Ureter (tissue), 1 donor: ENCODE measurements at regions not wholly inside any gene's neighbourhood (a gene's known extent, or its start where the extent isn't known, plus 50 kb on each side); places are given as distances from the start of the nearest gene placed in this dataset.
"Not testable (repeated sequence)": the region's sequence is repeated elsewhere in the genome, so short reads cannot be mapped to it uniquely, and the experiment has no call there.

ENCODE experiments used
- DNase-seq: peaks from one replicate; pipeline ENCODE4 v3.0.0-alpha.2; 2020; ENCODE audit warnings: low spot score
- donor health status: DM: yes; HTN: yes; CAD: no.

- peak; percentile 51 for DNase-seq
Observed at GRCh38 chr18:49731860-49732311, 81.4 kb downstream of the ACAA2 start.

GRCh38 chr18:49731421-49731841 lies 81.9 kb downstream of the ACAA2 start:
- DNase-seq = no peak

GRCh38 chr18:49730951-49731391 lies 82.4 kb downstream of the ACAA2 start:
- DNase-seq = no peak

DNA sequence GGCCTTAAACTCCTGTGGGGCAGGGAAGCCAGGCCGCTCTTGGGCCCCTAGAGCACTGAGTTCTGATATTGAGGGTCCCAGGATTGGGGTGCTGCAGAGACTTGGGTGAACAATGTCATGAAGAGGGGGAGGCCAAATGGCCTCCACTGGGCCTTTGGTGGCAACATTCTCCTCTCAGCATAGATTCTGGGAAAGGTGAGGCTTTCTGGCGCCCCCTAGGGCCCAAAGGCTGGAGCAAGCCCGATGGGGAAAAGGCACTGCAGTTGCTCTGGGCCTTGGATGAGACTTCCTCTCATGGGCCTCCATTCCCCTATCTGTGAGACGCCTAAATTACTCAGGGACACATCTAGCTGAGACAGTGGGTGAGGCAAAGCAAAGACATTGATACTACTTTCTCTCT lies 84.8 kb downstream of the ACAA2 start:
- no peak for DNase-seq

GRCh38 chr18:49727816-49728215 lies 85.5 kb downstream of the ACAA2 start:
- no peak for DNase-seq

DNA sequence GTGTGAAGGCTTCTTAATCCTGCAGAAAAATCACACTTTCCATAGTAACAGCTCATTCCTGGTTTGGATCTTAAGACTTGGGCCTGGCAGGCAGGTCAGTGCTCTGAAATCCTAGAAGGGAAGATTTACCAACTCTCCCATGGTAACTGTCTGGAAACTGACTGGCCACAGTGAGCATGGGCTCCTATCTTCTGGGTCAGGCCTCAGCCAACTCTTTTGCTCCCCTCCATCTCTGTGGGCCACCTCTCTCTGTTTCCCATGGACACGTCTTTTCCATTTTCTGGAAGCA lies 86.7 kb downstream of the ACAA2 start:
- DNase-seq = no peak

- peak; percentile 62 for DNase-seq
Observed at GRCh38 chr18:49725809-49726674, 87.3 kb downstream of the ACAA2 start.

DNA sequence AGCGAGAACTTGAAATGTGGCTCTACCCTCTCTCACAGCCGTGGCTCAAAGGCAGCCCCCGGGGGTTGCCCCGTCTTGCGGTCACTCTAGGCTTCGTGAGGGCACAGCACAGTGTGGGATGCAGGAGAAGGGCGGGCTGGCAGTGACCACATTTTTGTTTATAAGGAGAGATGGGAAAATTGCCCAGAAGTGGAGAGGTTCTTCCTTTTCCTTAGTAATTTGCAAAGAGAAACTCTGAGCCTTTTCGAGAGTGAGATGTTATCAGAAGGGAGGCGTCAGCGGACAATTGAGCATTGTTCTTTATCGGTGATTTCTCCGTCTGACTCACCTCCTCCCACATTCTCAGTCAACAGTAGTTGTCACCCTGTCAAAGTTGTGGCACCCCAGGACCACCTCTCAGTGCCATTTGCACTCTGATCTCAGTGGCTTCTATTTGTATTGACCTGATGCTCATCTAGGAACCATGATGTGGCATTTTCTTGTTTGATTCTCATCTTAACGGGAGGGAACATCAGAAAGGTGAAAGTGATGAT lies 89.6 kb downstream of the ACAA2 start:
- DNase-seq = no peak

- no peak for DNase-seq
Observed at GRCh38 chr18:49722477-49722876, 90.9 kb downstream of the ACAA2 start.

DNA sequence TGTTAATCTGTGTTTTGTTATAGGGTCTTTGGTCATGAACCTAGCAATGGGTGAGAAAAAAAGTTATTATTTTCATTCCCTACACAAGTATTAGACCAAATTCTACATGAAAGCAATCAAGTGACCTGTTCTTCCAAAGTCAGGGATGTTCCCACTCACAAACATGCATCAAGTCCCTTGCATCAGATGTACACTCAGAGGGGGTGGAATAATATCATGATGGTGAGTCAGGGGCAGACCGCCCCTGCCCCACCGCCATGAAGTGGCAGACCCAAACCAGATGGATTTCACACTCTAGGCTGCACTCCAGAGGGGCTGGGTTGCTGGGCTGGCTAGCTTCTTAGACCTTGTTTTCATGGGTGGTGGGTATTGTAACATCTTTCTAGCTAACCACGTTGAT lies 91.4 kb downstream of the ACAA2 start:
- no peak for DNase-seq

- not testable (repeated sequence) for DNase-seq
Observed at GRCh38 chr18:49720944-49721343, 92.4 kb downstream of the ACAA2 start.

GRCh38 chr18:49717617-49718016 lies 95.7 kb downstream of the ACAA2 start:
- no peak for DNase-seq

DNA sequence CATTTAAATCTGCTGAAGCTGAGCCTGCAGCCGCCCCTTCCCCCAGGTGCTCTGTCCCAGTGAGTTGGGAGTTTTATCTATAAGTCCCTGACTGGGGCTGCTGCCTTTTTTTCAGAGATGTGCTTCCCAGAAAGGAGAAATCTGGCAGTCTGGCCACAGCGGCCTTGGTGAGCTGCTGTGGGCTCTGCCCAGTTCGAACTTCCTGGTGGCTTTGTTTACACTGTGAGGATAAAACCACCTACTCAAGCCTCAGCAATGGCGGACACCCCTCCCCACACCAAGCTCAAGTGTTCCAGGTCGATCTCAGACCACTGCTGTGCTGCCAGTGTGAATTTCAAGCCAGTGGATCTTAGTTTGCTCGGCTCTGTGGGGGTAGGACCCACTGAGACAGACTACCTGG lies 97.3 kb downstream of the ACAA2 start:
- DNase-seq = no peak

- DNase-seq = no peak
Observed at GRCh38 chr18:49709347-49709690, 104.0 kb downstream of the ACAA2 start.

- no peak for DNase-seq
Observed at GRCh38 chr18:49708662-49709346, 104.5 kb downstream of the ACAA2 start.

DNA sequence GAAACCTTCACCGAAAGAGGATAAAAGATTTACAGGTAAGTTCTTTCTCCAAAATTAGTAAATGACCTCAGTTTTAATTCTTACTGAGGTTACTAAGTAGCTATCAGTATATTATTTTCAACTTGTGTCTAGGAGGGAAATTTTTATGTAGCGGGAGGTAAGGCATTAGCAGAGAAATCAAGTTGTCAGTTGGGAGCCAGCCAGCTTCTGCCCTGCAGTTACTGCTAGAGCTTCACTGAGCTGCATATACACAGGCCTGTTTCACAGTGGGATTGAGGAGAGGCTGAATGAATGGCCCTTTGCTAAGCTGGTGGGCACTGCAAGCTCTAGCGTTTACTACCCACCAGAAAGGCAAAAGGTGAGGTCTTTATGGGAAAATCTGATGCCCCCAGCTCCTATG lies 105.7 kb downstream of the ACAA2 start:
- no peak for DNase-seq

DNA sequence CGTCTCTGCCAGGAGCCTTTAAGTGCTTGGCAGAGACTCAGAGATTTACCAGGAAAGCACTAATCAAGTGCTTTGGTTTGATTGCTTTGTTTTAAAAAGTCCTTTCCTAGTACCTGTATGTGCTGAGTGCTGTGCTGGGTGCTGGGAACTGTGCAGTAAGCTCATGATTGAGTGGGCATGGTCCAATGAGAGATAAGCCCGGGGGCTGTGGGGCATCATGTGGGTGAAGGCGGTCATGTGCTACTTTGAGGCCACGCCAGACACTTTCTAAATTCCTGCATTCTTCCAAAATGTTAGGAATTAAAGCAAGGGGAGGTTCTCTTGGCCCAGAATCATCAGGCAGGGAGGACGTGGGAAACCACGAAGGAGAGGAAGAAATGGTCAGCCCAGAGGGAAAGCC lies 109.0 kb downstream of the ACAA2 start:
- DNase-seq = no peak

- DNase-seq = no peak
Observed at GRCh38 chr18:49701190-49701589, 112.1 kb downstream of the ACAA2 start.

DNA sequence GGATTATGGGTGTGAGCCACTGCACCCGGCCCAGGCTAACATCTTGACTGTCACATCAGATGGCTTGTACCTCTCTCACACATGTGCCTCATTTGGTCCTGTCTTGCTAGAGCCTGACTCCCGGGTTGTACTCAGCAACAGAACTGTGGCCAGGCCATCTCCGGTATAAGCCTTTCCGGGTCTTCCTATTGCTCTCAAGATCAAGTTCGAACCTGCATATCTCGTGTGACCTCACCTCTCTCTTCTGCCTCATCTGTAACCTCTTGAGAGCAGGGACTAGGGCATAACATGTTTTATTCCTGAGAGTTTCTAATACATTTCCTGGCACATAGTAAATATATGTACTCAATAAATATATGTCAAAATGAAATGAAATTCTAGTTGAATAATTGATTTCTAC lies 114.0 kb downstream of the ACAA2 start:
- no peak for DNase-seq

DNA sequence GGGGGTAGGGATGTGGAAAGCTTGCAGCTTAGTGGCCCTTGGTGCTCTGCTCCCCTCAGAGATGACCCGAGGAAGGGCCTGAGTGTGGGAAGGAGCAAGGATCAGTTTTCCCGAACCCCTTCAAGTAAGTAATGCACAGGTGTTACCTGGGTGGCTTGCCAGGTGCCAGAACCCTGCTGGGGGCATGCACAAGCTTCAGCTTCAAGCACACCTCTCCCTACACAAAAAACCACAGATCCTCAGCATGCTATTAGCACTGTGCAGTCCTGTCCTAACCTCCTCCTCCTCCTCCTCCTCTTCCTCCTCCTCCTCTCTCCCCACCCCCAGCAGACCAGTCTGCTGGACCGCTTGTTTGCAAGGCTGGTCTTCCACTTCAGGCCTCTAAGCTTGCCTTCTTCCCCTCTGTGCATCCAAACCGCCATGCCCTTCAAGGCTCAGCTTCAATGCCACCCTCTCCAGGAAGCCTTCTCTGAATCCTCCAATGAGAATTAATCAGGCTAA lies 114.8 kb downstream of the ACAA2 start:
- DNase-seq = no peak

DNA sequence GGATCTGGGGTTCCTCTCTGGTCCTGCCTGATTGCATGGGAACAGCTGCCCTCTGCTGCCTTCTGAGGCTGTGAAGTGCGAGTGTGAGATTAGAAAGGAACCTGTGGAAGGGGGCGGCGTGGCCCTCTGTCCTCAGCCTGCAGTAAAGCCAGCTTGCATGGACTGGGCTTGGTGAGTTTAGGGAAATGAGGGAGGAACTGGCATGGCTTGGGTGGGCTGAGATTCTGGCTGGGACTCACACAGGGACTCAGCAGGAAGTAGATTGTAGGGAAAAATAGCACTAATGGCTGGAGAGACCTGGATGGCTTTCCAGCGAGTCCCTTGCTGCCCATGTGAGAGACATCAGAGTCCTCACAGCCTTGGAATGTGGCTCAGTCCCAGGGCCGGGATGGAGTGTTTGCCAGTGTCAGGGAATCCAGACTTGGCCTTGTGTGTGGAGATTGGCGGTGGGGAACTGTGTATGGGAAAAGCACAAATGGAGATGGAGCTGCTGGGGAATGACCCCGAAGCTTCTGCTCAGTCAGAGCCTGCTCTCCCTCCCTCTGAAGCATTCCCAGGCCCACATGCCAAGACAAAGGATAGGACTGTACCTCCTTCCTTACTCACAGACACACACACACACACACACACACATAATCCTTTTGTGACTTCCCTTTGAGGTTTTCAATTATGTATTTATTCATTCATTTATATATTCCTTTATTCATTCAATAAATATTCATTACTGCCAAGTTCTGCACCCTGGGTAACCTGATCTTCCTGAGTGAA lies 115.4 kb downstream of the ACAA2 start:
- no peak for DNase-seq

GRCh38 chr18:49697049-49697448 lies 116.3 kb downstream of the ACAA2 start:
- no peak for DNase-seq
